ENCODE measurements at regions not wholly inside any gene's neighbourhood (a gene's known extent, or its start where the extent isn't known, plus 50 kb on each side); places are given as distances from the start of the nearest gene placed in this dataset.
"Not testable (repeated sequence)": the region's sequence is repeated elsewhere in the genome, so short reads cannot be mapped to it uniquely, and the experiment has no call there.

GRCh38 chr5:97234380-97234779 is 51.3 kb upstream of the RIOK2 start:
- H3K27me3 Mint-ChIP-seq (ENCODE audit: unreplicated experiment); H3K27ac Mint-ChIP-seq (ENCODE audit: unreplicated experiment); H3K36me3 Mint-ChIP-seq (ENCODE audit: low read depth, unreplicated experiment); DNase-seq (ENCODE audit: low spot score); H3K9me3 Mint-ChIP-seq (ENCODE audit: unreplicated experiment); H3K4me3 Mint-ChIP-seq (ENCODE audit: unreplicated experiment): not testable (repeated sequence)
- H3K4me1 Mint-ChIP-seq (ENCODE audit: unreplicated experiment) = peaks cover 15% of the 10 kb centered on the region

- Mint-ChIP-seq H3K4me1 (ENCODE audit: unreplicated experiment) (no peaks in the 10 kb centered on the region), H3K36me3 (ENCODE audit: low read depth, unreplicated experiment) (no peaks in the 10 kb centered on the region), H3K4me3 (ENCODE audit: unreplicated experiment) (no peak overlapping the region), H3K27me3 (ENCODE audit: unreplicated experiment) (no peaks in the 10 kb centered on the region), H3K9me3 (ENCODE audit: unreplicated experiment) (no peaks in the 10 kb centered on the region), H3K27ac (ENCODE audit: unreplicated experiment) (no peak overlapping the region)
- TF ChIP-seq CTCF (IDR thresholded peaks at IDR 0.05; ENCODE audit: unreplicated experiment) = no peak
- no peak for DNase-seq (ENCODE audit: low spot score)
These were observed 59.3 kb upstream of the RIOK2 start for GRCh38 chr5:97242341-97242740.

GRCh38 chr5:97243353-97243752 is 60.3 kb upstream of the RIOK2 start:
- H3K4me1 Mint-ChIP-seq (ENCODE audit: unreplicated experiment) = no peaks in the 10 kb centered on the region
- H3K9me3 Mint-ChIP-seq (ENCODE audit: unreplicated experiment) = no peaks in the 10 kb centered on the region
- H3K36me3 Mint-ChIP-seq (ENCODE audit: low read depth, unreplicated experiment) = no peaks in the 10 kb centered on the region
- H3K27me3 Mint-ChIP-seq (ENCODE audit: unreplicated experiment) = no peaks in the 10 kb centered on the region
- no peak overlapping the region for H3K27ac Mint-ChIP-seq (ENCODE audit: unreplicated experiment)
- no peak overlapping the region for H3K4me3 Mint-ChIP-seq (ENCODE audit: unreplicated experiment)
- TF ChIP-seq CTCF (IDR thresholded peaks at IDR 0.05; ENCODE audit: unreplicated experiment) = no peak
- DNase-seq (ENCODE audit: low spot score) = no peak

- Mint-ChIP-seq H3K36me3 (ENCODE audit: low read depth, unreplicated experiment) (no peaks in the 10 kb centered on the region), H3K4me3 (ENCODE audit: unreplicated experiment) (no peak overlapping the region), H3K27me3 (ENCODE audit: unreplicated experiment) (no peaks in the 10 kb centered on the region), H3K4me1 (ENCODE audit: unreplicated experiment) (no peaks in the 10 kb centered on the region), H3K9me3 (ENCODE audit: unreplicated experiment) (no peaks in the 10 kb centered on the region), H3K27ac (ENCODE audit: unreplicated experiment) (no peak overlapping the region)
- TF ChIP-seq CTCF (IDR thresholded peaks at IDR 0.05; ENCODE audit: unreplicated experiment) = no peak
- no peak for DNase-seq (ENCODE audit: low spot score)
These were observed 62.3 kb upstream of the RIOK2 start for GRCh38 chr5:97245386-97245785.

GRCh38 chr5:97250113-97250512 is 67.1 kb upstream of the RIOK2 start:
- Mint-ChIP-seq H3K36me3 (ENCODE audit: low read depth, unreplicated experiment) (no peaks in the 10 kb centered on the region), H3K4me1 (ENCODE audit: unreplicated experiment) (no peaks in the 10 kb centered on the region), H3K27me3 (ENCODE audit: unreplicated experiment) (no peaks in the 10 kb centered on the region), H3K4me3 (ENCODE audit: unreplicated experiment) (no peak overlapping the region), H3K27ac (ENCODE audit: unreplicated experiment) (no peak overlapping the region), H3K9me3 (ENCODE audit: unreplicated experiment) (no peaks in the 10 kb centered on the region)
- no peak for TF ChIP-seq CTCF (IDR thresholded peaks at IDR 0.05; ENCODE audit: unreplicated experiment)
- no peak for DNase-seq (ENCODE audit: low spot score)

GRCh38 chr5:97266076-97266475 is 83.0 kb upstream of the RIOK2 start:
- no peak for DNase-seq (ENCODE audit: low spot score)
- H3K27me3 Mint-ChIP-seq (ENCODE audit: unreplicated experiment) = peaks cover 1% of the 10 kb centered on the region
- H3K4me3 Mint-ChIP-seq (ENCODE audit: unreplicated experiment) = no peak overlapping the region
- H3K4me1 Mint-ChIP-seq (ENCODE audit: unreplicated experiment) = no peaks in the 10 kb centered on the region
- H3K27ac Mint-ChIP-seq (ENCODE audit: unreplicated experiment) = no peak overlapping the region
- H3K36me3 Mint-ChIP-seq (ENCODE audit: low read depth, unreplicated experiment) = no peaks in the 10 kb centered on the region
- H3K9me3 Mint-ChIP-seq (ENCODE audit: unreplicated experiment) = no peaks in the 10 kb centered on the region
- no peak for TF ChIP-seq CTCF (IDR thresholded peaks at IDR 0.05; ENCODE audit: unreplicated experiment)

Measured in endothelial cell (in vitro differentiated cells).